ENCODE measurements at regions not wholly inside any gene's neighbourhood (a gene's known extent, or its start where the extent isn't known, plus 50 kb on each side); places are given as distances from the start of the nearest gene placed in this dataset.
A peak's percentile ranks its signal among the peaks of the same experiment; 100 is the strongest.

DNA sequence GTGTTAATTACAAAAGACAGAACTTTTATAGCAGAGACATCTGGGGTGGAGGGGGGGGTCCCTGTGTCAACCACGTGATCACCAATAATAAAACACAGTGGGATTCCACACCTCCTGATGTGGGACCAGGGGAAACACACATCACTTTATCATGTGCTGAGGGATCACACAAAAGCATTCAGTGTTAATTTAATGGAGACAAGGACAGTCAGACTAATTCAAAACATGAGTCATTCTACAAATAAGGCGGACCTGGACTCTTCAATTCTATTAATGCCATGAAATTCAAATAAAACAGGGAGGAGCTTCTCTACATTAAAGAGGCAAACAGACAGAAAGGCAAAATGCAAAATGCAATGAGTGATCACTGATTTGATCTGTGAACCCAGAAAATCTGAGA is 67.3 kb upstream of the PFKP start (continued):
- TF ChIP-seq EZH2 (IDR thresholded peaks at IDR 0.05; ENCODE audit: low read depth, unreplicated experiment) (no peak), EZH2phosphoT487 (IDR thresholded peaks at IDR 0.05; ENCODE audit: unreplicated experiment) (no peak), STAT1 (IDR thresholded peaks at IDR 0.05; ENCODE audit: unreplicated experiment) (no peak), ZNF114 (CRISPR knock-in tag; IDR thresholded peaks at IDR 0.05) (no peak)
- TF ChIP-seq, protein P1, sequence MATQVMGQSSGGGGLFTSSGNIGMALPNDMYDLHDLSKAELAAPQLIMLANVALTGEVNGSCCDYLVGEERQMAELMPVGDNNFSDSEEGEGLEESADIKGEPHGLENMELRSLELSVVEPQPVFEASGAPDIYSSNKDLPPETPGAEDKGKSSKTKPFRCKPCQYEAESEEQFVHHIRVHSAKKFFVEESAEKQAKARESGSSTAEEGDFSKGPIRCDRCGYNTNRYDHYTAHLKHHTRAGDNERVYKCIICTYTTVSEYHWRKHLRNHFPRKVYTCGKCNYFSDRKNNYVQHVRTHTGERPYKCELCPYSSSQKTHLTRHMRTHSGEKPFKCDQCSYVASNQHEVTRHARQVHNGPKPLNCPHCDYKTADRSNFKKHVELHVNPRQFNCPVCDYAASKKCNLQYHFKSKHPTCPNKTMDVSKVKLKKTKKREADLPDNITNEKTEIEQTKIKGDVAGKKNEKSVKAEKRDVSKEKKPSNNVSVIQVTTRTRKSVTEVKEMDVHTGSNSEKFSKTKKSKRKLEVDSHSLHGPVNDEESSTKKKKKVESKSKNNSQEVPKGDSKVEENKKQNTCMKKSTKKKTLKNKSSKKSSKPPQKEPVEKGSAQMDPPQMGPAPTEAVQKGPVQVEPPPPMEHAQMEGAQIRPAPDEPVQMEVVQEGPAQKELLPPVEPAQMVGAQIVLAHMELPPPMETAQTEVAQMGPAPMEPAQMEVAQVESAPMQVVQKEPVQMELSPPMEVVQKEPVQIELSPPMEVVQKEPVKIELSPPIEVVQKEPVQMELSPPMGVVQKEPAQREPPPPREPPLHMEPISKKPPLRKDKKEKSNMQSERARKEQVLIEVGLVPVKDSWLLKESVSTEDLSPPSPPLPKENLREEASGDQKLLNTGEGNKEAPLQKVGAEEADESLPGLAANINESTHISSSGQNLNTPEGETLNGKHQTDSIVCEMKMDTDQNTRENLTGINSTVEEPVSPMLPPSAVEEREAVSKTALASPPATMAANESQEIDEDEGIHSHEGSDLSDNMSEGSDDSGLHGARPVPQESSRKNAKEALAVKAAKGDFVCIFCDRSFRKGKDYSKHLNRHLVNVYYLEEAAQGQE (IDR thresholded peaks at IDR 0.05; ENCODE audit: unreplicated experiment) = no peak

DNA sequence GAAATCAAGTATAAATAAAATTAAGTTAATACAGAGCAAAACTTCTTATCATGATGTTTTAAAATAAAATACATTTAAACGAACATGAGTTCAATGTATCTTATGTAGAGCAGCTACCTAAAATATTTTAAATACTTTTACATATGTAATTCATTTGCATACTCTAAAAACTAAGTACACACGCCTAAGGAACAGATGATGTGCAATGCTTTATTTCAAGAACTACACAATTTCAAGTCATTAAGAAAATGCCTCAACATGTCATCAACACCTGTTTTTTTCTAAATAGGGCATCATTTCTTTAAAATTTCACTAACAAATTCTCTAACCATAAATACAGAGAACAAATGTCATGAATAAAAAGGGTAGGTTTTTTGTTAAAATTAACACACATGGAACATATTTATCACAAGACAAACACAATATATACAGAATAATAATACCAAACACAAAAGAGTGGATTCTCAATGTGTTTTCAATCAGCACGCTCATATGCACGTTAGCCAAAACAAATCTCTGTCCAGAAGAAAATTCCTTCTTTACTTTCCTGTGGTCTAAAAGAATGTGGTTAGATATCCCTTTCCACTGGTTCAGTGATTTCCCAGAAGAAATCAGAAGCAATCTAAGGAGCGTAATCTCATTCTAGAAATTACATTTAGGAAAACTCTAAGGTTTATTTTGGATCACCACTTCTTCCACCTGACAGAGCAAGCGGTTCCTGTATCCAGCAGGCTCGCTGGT is 73.0 kb upstream of the PFKP start:
- peaks cover 33% of the 10 kb centered on the region for H3K9me3 Mint-ChIP-seq
- H3K79me2 ChIP-seq (replicated peaks; ENCODE audit: insufficient read depth) = no peaks in the 10 kb centered on the region
- H3K4me3 ChIP-seq = no peak overlapping the region
- peaks cover 11% of the 10 kb centered on the region for H3K27me3 Mint-ChIP-seq (ENCODE audit: insufficient read depth, low read depth, poor library complexity)
- no peak for ATAC-seq
- H3K4me1 Mint-ChIP-seq = peaks cover 4% of the 10 kb centered on the region; the same call in 2 of the 3 replicates
- no peak for DNase-seq (ENCODE audit: low spot score)
- H3K4me2 ChIP-seq = no peak overlapping the region
- H3K36me3 ChIP-seq (ENCODE audit: insufficient read depth) = no peaks in the 10 kb centered on the region
- no peak overlapping the region for H3K27ac ChIP-seq (ENCODE audit: low read depth)
- TF ChIP-seq NANOG (IDR thresholded peaks at IDR 0.05; ENCODE audit: borderline replicate concordance) = no peak
- no peak for TF ChIP-seq JUNB (IDR thresholded peaks at IDR 0.05; ENCODE audit: unreplicated experiment)
- no peak overlapping the region for H2AFZ ChIP-seq
- no peaks in the 10 kb centered on the region for H3K27me3 ChIP-seq (ENCODE audit: insufficient read depth)
- H3F3A ChIP-seq (replicated peaks; ENCODE audit: low read depth) = no peaks in the 10 kb centered on the region
- peaks cover 16% of the 10 kb centered on the region for H3K36me3 Mint-ChIP-seq (ENCODE audit: low read depth)
- no peak overlapping the region for H3K27ac Mint-ChIP-seq
- H4K20me1 ChIP-seq (replicated peaks; ENCODE audit: insufficient read depth) = no peaks in the 10 kb centered on the region
- H3K4me1 ChIP-seq (ENCODE audit: insufficient read depth) = no peaks in the 10 kb centered on the region
- H3K4me3 Mint-ChIP-seq = no peak overlapping the region
- no peaks in the 10 kb centered on the region for H3K9me2 ChIP-seq (ENCODE audit: insufficient read depth)

DNA sequence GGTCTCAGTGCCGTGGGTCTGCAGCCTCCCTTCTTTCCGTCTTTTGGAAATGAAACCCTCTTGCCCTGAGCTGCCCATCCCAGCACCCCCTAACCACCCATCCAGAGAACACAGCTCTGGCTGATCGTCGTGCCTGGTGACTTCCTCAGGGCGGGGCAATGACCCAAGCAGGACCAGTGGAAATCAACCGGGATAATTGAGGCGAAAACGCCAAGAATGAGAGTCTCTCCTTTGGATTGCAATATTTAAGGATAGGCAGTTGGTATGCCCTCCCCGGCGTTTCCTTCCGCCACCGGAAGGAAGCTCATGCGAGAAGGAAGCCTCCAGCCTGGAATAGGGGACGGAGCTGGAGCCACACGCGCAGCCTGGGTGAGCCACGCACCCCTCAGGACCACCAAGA is 73.7 kb upstream of the PFKP start:
- Histone ChIP-seq H3K4me3 (no peak overlapping the region), H3K9me2 (ENCODE audit: insufficient read depth) (no peaks in the 10 kb centered on the region), H3K27me3 (ENCODE audit: insufficient read depth) (no peaks in the 10 kb centered on the region), H3K4me1 (ENCODE audit: insufficient read depth) (no peaks in the 10 kb centered on the region), H3K36me3 (ENCODE audit: insufficient read depth) (no peaks in the 10 kb centered on the region), H3K4me2 (no peak overlapping the region), H3K27ac (ENCODE audit: low read depth) (no peak overlapping the region), H2AFZ (peak overlapping the region; percentile 47; the same call in 1 of the 2 replicates), H4K20me1 (replicated peaks; ENCODE audit: insufficient read depth) (no peaks in the 10 kb centered on the region), H3K79me2 (replicated peaks; ENCODE audit: insufficient read depth) (no peaks in the 10 kb centered on the region), H3F3A (replicated peaks; ENCODE audit: low read depth) (no peaks in the 10 kb centered on the region)
- H3K9me3 Mint-ChIP-seq = peaks cover 36% of the 10 kb centered on the region
- DNase-seq (ENCODE audit: low spot score) = no peak
- H3K27me3 Mint-ChIP-seq (ENCODE audit: insufficient read depth, low read depth, poor library complexity) = peaks cover 11% of the 10 kb centered on the region
- peaks cover 15% of the 10 kb centered on the region for H3K36me3 Mint-ChIP-seq (ENCODE audit: low read depth)
- peaks cover 4% of the 10 kb centered on the region; the same call in 2 of the 3 replicates for H3K4me1 Mint-ChIP-seq
- no peak overlapping the region for H3K27ac Mint-ChIP-seq
- ATAC-seq = no peak
- no peak overlapping the region for H3K4me3 Mint-ChIP-seq
- TF ChIP-seq STAT1 (IDR thresholded peaks at IDR 0.05; ENCODE audit: unreplicated experiment) (no peak), ZNF331 (CRISPR knock-in tag; IDR thresholded peaks at IDR 0.05; ENCODE audit: low read depth) (no peak)
- TF ChIP-seq, protein P2, sequence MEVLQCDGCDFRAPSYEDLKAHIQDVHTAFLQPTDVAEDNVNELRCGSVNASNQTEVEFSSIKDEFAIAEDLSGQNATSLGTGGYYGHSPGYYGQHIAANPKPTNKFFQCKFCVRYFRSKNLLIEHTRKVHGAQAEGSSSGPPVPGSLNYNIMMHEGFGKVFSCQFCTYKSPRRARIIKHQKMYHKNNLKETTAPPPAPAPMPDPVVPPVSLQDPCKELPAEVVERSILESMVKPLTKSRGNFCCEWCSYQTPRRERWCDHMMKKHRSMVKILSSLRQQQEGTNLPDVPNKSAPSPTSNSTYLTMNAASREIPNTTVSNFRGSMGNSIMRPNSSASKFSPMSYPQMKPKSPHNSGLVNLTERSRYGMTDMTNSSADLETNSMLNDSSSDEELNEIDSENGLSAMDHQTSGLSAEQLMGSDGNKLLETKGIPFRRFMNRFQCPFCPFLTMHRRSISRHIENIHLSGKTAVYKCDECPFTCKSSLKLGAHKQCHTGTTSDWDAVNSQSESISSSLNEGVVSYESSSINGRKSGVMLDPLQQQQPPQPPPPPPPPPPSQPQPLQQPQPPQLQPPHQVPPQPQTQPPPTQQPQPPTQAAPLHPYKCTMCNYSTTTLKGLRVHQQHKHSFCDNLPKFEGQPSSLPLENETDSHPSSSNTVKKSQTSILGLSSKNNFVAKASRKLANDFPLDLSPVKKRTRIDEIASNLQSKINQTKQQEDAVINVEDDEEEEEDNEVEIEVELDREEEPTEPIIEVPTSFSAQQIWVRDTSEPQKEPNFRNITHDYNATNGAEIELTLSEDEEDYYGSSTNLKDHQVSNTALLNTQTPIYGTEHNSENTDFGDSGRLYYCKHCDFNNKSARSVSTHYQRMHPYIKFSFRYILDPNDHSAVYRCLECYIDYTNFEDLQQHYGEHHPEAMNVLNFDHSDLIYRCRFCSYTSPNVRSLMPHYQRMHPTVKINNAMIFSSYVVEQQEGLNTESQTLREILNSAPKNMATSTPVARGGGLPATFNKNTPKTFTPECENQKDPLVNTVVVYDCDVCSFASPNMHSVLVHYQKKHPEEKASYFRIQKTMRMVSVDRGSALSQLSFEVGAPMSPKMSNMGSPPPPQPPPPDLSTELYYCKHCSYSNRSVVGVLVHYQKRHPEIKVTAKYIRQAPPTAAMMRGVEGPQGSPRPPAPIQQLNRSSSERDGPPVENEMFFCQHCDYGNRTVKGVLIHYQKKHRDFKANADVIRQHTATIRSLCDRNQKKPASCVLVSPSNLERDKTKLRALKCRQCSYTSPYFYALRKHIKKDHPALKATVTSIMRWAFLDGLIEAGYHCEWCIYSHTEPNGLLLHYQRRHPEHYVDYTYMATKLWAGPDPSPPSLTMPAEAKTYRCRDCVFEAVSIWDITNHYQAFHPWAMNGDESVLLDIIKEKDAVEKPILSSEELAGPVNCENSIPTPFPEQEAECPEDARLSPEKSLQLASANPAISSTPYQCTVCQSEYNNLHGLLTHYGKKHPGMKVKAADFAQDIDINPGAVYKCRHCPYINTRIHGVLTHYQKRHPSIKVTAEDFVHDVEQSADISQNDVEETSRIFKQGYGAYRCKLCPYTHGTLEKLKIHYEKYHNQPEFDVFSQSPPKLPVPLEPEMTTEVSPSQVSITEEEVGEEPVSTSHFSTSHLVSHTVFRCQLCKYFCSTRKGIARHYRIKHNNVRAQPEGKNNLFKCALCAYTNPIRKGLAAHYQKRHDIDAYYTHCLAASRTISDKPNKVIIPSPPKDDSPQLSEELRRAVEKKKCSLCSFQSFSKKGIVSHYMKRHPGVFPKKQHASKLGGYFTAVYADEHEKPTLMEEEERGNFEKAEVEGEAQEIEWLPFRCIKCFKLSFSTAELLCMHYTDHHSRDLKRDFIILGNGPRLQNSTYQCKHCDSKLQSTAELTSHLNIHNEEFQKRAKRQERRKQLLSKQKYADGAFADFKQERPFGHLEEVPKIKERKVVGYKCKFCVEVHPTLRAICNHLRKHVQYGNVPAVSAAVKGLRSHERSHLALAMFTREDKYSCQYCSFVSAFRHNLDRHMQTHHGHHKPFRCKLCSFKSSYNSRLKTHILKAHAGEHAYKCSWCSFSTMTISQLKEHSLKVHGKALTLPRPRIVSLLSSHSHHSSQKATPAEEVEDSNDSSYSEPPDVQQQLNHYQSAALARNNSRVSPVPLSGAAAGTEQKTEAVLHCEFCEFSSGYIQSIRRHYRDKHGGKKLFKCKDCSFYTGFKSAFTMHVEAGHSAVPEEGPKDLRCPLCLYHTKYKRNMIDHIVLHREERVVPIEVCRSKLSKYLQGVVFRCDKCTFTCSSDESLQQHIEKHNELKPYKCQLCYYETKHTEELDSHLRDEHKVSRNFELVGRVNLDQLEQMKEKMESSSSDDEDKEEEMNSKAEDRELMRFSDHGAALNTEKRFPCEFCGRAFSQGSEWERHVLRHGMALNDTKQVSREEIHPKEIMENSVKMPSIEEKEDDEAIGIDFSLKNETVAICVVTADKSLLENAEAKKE (CRISPR knock-in tag; IDR thresholded peaks at IDR 0.05) = no peak
